ENCODE measurements at regions not wholly inside any gene's neighbourhood (a gene's known extent, or its start where the extent isn't known, plus 50 kb on each side); places are given as distances from the start of the nearest gene placed in this dataset.

- TF ChIP-seq YY2 (tag by site-specific recombination; IDR thresholded peaks at IDR 0.05) (no peak), ZNF138 (tag by site-specific recombination; IDR thresholded peaks at IDR 0.05; ENCODE audit: borderline replicate concordance) (no peak), ZNF221 (tag by site-specific recombination; IDR thresholded peaks at IDR 0.05; ENCODE audit: borderline replicate concordance) (no peak), KLF16 (tag by site-specific recombination; IDR thresholded peaks at IDR 0.05) (no peak), PRDM1 (tag by site-specific recombination; IDR thresholded peaks at IDR 0.05) (no peak), ZNF48 (tag by site-specific recombination; IDR thresholded peaks at IDR 0.05) (no peak), ZNF776 (tag by site-specific recombination; IDR thresholded peaks at IDR 0.05; ENCODE audit: borderline replicate concordance) (no peak)
- TF ChIP-seq, protein P1, sequence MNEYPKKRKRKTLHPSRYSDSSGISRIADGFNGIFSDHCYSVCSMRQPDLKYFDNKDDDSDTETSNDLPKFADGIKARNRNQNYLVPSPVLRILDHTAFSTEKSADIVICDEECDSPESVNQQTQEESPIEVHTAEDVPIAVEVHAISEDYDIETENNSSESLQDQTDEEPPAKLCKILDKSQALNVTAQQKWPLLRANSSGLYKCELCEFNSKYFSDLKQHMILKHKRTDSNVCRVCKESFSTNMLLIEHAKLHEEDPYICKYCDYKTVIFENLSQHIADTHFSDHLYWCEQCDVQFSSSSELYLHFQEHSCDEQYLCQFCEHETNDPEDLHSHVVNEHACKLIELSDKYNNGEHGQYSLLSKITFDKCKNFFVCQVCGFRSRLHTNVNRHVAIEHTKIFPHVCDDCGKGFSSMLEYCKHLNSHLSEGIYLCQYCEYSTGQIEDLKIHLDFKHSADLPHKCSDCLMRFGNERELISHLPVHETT (tag by site-specific recombination; IDR thresholded peaks at IDR 0.05) = no peak
- TF ChIP-seq, protein P2, sequence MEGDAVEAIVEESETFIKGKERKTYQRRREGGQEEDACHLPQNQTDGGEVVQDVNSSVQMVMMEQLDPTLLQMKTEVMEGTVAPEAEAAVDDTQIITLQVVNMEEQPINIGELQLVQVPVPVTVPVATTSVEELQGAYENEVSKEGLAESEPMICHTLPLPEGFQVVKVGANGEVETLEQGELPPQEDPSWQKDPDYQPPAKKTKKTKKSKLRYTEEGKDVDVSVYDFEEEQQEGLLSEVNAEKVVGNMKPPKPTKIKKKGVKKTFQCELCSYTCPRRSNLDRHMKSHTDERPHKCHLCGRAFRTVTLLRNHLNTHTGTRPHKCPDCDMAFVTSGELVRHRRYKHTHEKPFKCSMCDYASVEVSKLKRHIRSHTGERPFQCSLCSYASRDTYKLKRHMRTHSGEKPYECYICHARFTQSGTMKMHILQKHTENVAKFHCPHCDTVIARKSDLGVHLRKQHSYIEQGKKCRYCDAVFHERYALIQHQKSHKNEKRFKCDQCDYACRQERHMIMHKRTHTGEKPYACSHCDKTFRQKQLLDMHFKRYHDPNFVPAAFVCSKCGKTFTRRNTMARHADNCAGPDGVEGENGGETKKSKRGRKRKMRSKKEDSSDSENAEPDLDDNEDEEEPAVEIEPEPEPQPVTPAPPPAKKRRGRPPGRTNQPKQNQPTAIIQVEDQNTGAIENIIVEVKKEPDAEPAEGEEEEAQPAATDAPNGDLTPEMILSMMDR (tag by site-specific recombination; IDR thresholded peaks at IDR 0.05) = no peak
- TF ChIP-seq, protein P3, sequence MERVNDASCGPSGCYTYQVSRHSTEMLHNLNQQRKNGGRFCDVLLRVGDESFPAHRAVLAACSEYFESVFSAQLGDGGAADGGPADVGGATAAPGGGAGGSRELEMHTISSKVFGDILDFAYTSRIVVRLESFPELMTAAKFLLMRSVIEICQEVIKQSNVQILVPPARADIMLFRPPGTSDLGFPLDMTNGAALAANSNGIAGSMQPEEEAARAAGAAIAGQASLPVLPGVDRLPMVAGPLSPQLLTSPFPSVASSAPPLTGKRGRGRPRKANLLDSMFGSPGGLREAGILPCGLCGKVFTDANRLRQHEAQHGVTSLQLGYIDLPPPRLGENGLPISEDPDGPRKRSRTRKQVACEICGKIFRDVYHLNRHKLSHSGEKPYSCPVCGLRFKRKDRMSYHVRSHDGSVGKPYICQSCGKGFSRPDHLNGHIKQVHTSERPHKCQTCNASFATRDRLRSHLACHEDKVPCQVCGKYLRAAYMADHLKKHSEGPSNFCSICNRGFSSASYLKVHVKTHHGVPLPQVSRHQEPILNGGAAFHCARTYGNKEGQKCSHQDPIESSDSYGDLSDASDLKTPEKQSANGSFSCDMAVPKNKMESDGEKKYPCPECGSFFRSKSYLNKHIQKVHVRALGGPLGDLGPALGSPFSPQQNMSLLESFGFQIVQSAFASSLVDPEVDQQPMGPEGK (tag by site-specific recombination; IDR thresholded peaks at IDR 0.05) = no peak
These were observed 227.8 kb upstream of the KLF6 start for GRCh38 chr10:4012848-4013247.
